GM23338 (cell line): ENCODE measurements at regions not wholly inside any gene's neighbourhood (a gene's known extent, or its start where the extent isn't known, plus 50 kb on each side); places are given as distances from the start of the nearest gene placed in this dataset.

Source experiments
- ATAC-seq: fragments of 200-7000 bp; cut with Tn5 transposase; 3 replicates; pipeline ENCODE4 v1.9.1; 2020
- DNase-seq: peaks from one replicate; pipeline ENCODE4 v3.0.0-alpha.2; 2015; ENCODE audit warnings: low spot score
- H2AFZ ChIP-seq: fragments of 200-600 bp; sonication (generic); 2 replicates; pipeline ENCODE4 v1.8.0; 2016; ENCODE audit warnings: antibody characterized with exemption, mild to moderate bottlenecking, moderate library complexity
- H3F3A ChIP-seq: fragments of 200-600 bp; sonication (generic); replicated peaks from 2 replicates; pipeline ENCODE4 v1.8.0; 2017; ENCODE audit warnings: antibody characterized with exemption, mixed run types, low read depth
- H3K27ac ChIP-seq: fragments of 200-600 bp; sonication (generic); 2 replicates; pipeline ENCODE4 v1.6.1; 2016; ENCODE audit warnings: low read depth
- H3K27me3 ChIP-seq: fragments of 200-600 bp; sonication (generic); 2 replicates; pipeline ENCODE4 v1.8.0; 2016; ENCODE audit warnings: mild to moderate bottlenecking, mixed run types, moderate library complexity; ENCODE audit not compliant: insufficient read depth
- H3K36me3 ChIP-seq: fragments of 200-600 bp; sonication (generic); 2 replicates; pipeline ENCODE4 v1.8.0; 2016; ENCODE audit warnings: mild to moderate bottlenecking; ENCODE audit not compliant: insufficient read depth
- H3K4me1 ChIP-seq: fragments of 200-600 bp; sonication (generic); 2 replicates; pipeline ENCODE4 v1.8.0; 2016; ENCODE audit warnings: mild to moderate bottlenecking, moderate library complexity; ENCODE audit not compliant: insufficient read depth
- H3K4me2 ChIP-seq: fragments of 200-600 bp; sonication (generic); 2 replicates; pipeline ENCODE4 v1.7.1; 2017; ENCODE audit warnings: mixed run types
- H3K4me3 ChIP-seq: fragments of 200-600 bp; sonication (generic); 2 replicates; pipeline ENCODE4 v1.6.1; 2016; ENCODE audit warnings: mixed run types
- H3K79me2 ChIP-seq: fragments of 200-600 bp; sonication (generic); replicated peaks from 2 replicates; pipeline ENCODE4 v1.8.0; 2017; ENCODE audit warnings: mild to moderate bottlenecking; ENCODE audit not compliant: insufficient read depth
- H3K9me2 ChIP-seq: fragments of 200-600 bp; sonication (generic); 2 replicates; pipeline ENCODE4 v1.8.0; 2017; ENCODE audit not compliant: insufficient read depth
- H4K20me1 ChIP-seq: fragments of 200-600 bp; sonication (generic); replicated peaks from 2 replicates; pipeline ENCODE4 v1.8.0; 2017; ENCODE audit warnings: mild to moderate bottlenecking; ENCODE audit not compliant: insufficient read depth
- H3K27ac Mint-ChIP-seq: 2 replicates; pipeline ENCODE4 v1.8.0; 2020; ENCODE audit warnings: inconsistent platforms, mild to moderate bottlenecking, moderate library complexity, mixed read lengths
- H3K27me3 Mint-ChIP-seq: 3 replicates; pipeline ENCODE4 v1.8.0; 2022; ENCODE audit warnings: low read depth, mild to moderate bottlenecking, moderate library complexity, mixed read lengths, inconsistent platforms; ENCODE audit not compliant: insufficient read depth, poor library complexity
- H3K36me3 Mint-ChIP-seq: 3 replicates; pipeline ENCODE4 v1.8.0; 2021; ENCODE audit warnings: low read depth, mild to moderate bottlenecking, inconsistent platforms, moderate library complexity, mixed read lengths
- H3K4me1 Mint-ChIP-seq: 3 replicates; pipeline ENCODE4 v1.8.0; 2020; ENCODE audit warnings: mild to moderate bottlenecking, inconsistent platforms, mixed read lengths
- H3K4me3 Mint-ChIP-seq: 3 replicates; pipeline ENCODE4 v1.8.0; 2021; ENCODE audit warnings: moderate library complexity, mild to moderate bottlenecking, inconsistent platforms, mixed read lengths
- H3K9me3 Mint-ChIP-seq: 3 replicates; pipeline ENCODE4 v1.8.0; 2020; ENCODE audit warnings: moderate library complexity, mild to moderate bottlenecking, inconsistent platforms, mixed read lengths
- CTCF ChIP-seq, 2 experiments: fragments of 200-600 bp in 1 of 2; sonication (generic) in 1 of 2; conservative IDR thresholded peaks; 2 replicates each; pipeline versions ENCODE4 v1.5.1 to v1.6.1; 2016 to 2017; ENCODE audit warnings: antibody characterized with exemption in 2 of 2, low read depth in 2 of 2, mild to moderate bottlenecking in 2 of 2, moderate library complexity in 1 of 2
- ETS1 ChIP-seq: IDR thresholded peaks from 2 replicates; pipeline ENCODE4 v1.6.1; 2016; ENCODE audit warnings: antibody characterized with exemption
- EZH2 ChIP-seq: fragments of 200-600 bp; sonication (generic); IDR thresholded peaks from one replicate; pipeline ENCODE4 v1.8.0; 2017; ENCODE audit warnings: antibody characterized with exemption, mild to moderate bottlenecking, low read depth; ENCODE audit not compliant: unreplicated experiment
- POLR2AphosphoS5 ChIP-seq: IDR thresholded peaks from 2 replicates; pipeline ENCODE4 v1.6.1; 2016; ENCODE audit warnings: antibody characterized with exemption, low read depth
- ZNF462 ChIP-seq: fragments of 250-450 bp; sonication (Bioruptor Pico); IDR thresholded peaks from 2 replicates; pipeline ENCODE4 v1.5.0; 2020; ENCODE audit warnings: mild to moderate bottlenecking, moderate library complexity

- H3K4me2 ChIP-seq: no peak overlapping the region
- H3K4me3 ChIP-seq: no peak overlapping the region
- H3K4me1 Mint-ChIP-seq: peaks cover 21% of the 10 kb centered on the region
- no peak overlapping the region for H3K4me3 Mint-ChIP-seq
- no peaks in the 10 kb centered on the region; the same call in 1 of the 2 replicates for H4K20me1 ChIP-seq
- H2AFZ ChIP-seq: no peak overlapping the region
- peaks cover 15% of the 10 kb centered on the region for H3K27me3 Mint-ChIP-seq
- peaks cover 4% of the 10 kb centered on the region; the same call in 1 of the 2 replicates for H3K4me1 ChIP-seq
- no peaks in the 10 kb centered on the region for H3K9me2 ChIP-seq
- H3K36me3 Mint-ChIP-seq: no peaks in the 10 kb centered on the region
- no peaks in the 10 kb centered on the region for H3F3A ChIP-seq
- no peaks in the 10 kb centered on the region for H3K79me2 ChIP-seq
- H3K36me3 ChIP-seq: no peaks in the 10 kb centered on the region
- H3K27ac Mint-ChIP-seq: no peak overlapping the region
- TF ChIP-seq CTCF (conservative IDR thresholded peaks at IDR 0.05; ENCODE audit: low read depth in 2 of 2) (peak in 1 of 2 experiments; percentile 22; a peak in 1 of 4 replicates), POLR2AphosphoS5 (no peak)
- ATAC-seq (no peak), DNase-seq (no peak)
- no peak overlapping the region for H3K27ac ChIP-seq
- peaks cover 14% of the 10 kb centered on the region for H3K27me3 ChIP-seq
- H3K9me3 Mint-ChIP-seq: no peaks in the 10 kb centered on the region
Observed at GRCh38 chr5:135186662-135187522, 152.9 kb upstream of the PITX1 start.

GRCh38 chr5:135185481-135186065, 151.5 kb upstream of the PITX1 start:
- H3K27ac Mint-ChIP-seq: no peak overlapping the region
- H3K4me1 ChIP-seq: no peaks in the 10 kb centered on the region
- no peak overlapping the region for H3K27ac ChIP-seq
- no peaks in the 10 kb centered on the region for H3K79me2 ChIP-seq
- H3K9me3 Mint-ChIP-seq: no peaks in the 10 kb centered on the region
- no peak overlapping the region for H3K4me3 Mint-ChIP-seq
- no peaks in the 10 kb centered on the region; the same call in 1 of the 2 replicates for H4K20me1 ChIP-seq
- H3K36me3 ChIP-seq: no peaks in the 10 kb centered on the region
- DNase-seq (peak; percentile 32), ATAC-seq (no peak; the same call in 2 of the 3 replicates)
- peaks cover 15% of the 10 kb centered on the region for H3K4me1 Mint-ChIP-seq
- H3K4me2 ChIP-seq: no peak overlapping the region
- TF ChIP-seq POLR2AphosphoS5 (no peak), ZNF462 (CRISPR knock-in tag) (no peak), ETS1 (no peak), EZH2 (no peak)
- no peak overlapping the region for H3K4me3 ChIP-seq
- H3K9me2 ChIP-seq: no peaks in the 10 kb centered on the region
- H3K27me3 ChIP-seq: peaks cover 5% of the 10 kb centered on the region
- H3F3A ChIP-seq: no peaks in the 10 kb centered on the region
- H3K27me3 Mint-ChIP-seq: peaks cover 8% of the 10 kb centered on the region
- no peak overlapping the region for H2AFZ ChIP-seq
- no peaks in the 10 kb centered on the region for H3K36me3 Mint-ChIP-seq
